ENCODE measurements at regions not wholly inside any gene's neighbourhood (a gene's known extent, or its start where the extent isn't known, plus 50 kb on each side); places are given as distances from the start of the nearest gene placed in this dataset.

- no peak for DNase-seq (ENCODE audit: low spot score)
- TF ChIP-seq CTCF (conservative IDR thresholded peaks at IDR 0.05; ENCODE audit: low read depth): no peak
- CTCF ChIA-PET: interaction anchor here (0.6 to 0.8 kb wide), 2 partner anchors 13 to 1060 kb away, joined by 3 read pairs; no protein-coding TSS in a partner anchor
- POLR2A ChIA-PET (ENCODE audit: low non-redundant PET): no interaction called here
- H3K27ac ChIP-seq: no peak overlapping the region
These were observed 163.6 kb upstream of the ZNF536 start for GRCh38 chr19:30208436-30209060.

- H3K27ac ChIP-seq: no peak overlapping the region
- no peak for DNase-seq (ENCODE audit: low spot score)
- ChIA-PET CTCF (no interaction called here), POLR2A (ENCODE audit: low non-redundant PET) (no interaction called here)
- TF ChIP-seq CTCF (conservative IDR thresholded peaks at IDR 0.05; ENCODE audit: low read depth): no peak
These were observed 162.3 kb upstream of the ZNF536 start for GRCh38 chr19:30209617-30210600.

GRCh38 chr19:30212574-30212973, 159.6 kb upstream of the ZNF536 start:
- CTCF ChIA-PET: no interaction called here

GRCh38 chr19:30214651-30215051, 157.5 kb upstream of the ZNF536 start:
- ChIA-PET CTCF (no interaction called here), POLR2A (ENCODE audit: low non-redundant PET) (no interaction called here)
- H3K27ac ChIP-seq: no peak overlapping the region
- TF ChIP-seq CTCF (conservative IDR thresholded peaks at IDR 0.05; ENCODE audit: low read depth): no peak
- DNase-seq (ENCODE audit: low spot score): no peak

More at GRCh38 chr19:30212574-30212973, 159.6 kb upstream of the ZNF536 start:
- no peak overlapping the region for H3K27ac ChIP-seq
- DNase-seq (ENCODE audit: low spot score): no peak
- POLR2A ChIA-PET (ENCODE audit: low non-redundant PET): no interaction called here
- TF ChIP-seq CTCF (conservative IDR thresholded peaks at IDR 0.05; ENCODE audit: low read depth): no peak

GRCh38 chr19:30215248-30215647, 156.9 kb upstream of the ZNF536 start:
- no peak overlapping the region for H3K27ac ChIP-seq
- POLR2A ChIA-PET (ENCODE audit: low non-redundant PET): no interaction called here
- DNase-seq (ENCODE audit: low spot score): no peak
- CTCF ChIA-PET: no interaction called here
- TF ChIP-seq CTCF (conservative IDR thresholded peaks at IDR 0.05; ENCODE audit: low read depth): no peak

GRCh38 chr19:30216453-30216852, 155.7 kb upstream of the ZNF536 start:
- TF ChIP-seq CTCF (conservative IDR thresholded peaks at IDR 0.05; ENCODE audit: low read depth): no peak
- H3K27ac ChIP-seq: no peak overlapping the region
- ChIA-PET POLR2A (ENCODE audit: low non-redundant PET) (no interaction called here), CTCF (no interaction called here)
- DNase-seq (ENCODE audit: low spot score): no peak
